HG02623 (cell line): ENCODE measurements at regions not wholly inside any gene's neighbourhood (a gene's known extent, or its start where the extent isn't known, plus 50 kb on each side); places are given as distances from the start of the nearest gene placed in this dataset.

ENCODE experiments used
- ATAC-seq: cut with Tn5 transposase; IDR thresholded peaks from one replicate; pipeline ENCODE4 v1.9.1; 2021; ENCODE audit warnings: moderate library complexity; ENCODE audit not compliant: unreplicated experiment

DNA sequence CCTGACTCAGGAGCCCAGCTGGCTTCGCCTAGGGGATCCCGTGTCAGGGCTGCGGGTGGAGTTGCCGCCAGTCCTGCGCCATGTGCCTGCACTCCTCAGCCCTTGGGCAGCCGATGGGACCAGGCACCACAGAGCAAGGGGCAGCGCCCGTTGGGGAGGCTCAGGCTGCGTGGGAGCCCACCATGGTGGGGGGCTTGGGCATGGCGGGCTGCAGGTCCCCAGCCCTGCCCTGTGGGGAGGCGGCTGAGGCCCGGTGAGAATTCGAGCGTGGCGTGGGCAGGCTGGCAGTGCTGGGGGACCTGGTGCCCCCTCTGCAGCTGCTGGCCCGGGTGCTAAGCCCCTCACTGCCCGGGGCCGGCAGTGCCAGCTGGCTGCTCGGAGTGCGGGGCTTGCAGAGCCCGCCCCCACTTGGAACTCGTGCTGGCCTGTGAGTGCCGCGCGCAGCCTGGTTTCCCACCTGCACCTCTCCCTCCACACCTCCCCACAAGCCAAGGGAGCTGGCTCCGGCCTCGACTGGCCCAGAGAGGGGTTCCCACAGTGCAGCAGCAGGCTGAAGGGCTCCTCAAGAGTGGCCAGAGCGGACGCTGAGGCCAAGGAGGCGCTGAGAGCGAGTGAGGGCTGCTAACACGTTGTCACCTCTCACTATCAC is 135.1 kb upstream of the SEL1L start:
- no peak for ATAC-seq

DNA sequence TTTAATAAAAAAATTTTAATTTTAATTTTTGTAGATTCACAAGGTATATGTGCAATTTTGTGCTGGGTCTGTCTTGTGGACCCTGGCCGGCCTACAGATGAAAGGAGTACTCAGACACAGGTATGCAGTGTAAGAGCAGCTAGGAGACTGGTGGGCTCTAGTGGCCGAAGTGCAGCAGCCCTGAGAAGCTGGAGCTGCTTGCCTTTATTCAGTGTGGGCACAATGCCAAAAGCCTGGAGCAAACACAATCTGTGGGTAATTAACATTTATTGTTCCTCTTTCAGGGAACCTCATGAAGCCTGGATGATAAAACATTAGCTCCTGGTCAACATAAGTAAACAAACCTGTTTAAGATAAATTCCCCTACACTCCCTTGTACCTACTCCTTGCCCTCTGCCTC is 135.7 kb upstream of the SEL1L start:
- no peak for ATAC-seq

DNA sequence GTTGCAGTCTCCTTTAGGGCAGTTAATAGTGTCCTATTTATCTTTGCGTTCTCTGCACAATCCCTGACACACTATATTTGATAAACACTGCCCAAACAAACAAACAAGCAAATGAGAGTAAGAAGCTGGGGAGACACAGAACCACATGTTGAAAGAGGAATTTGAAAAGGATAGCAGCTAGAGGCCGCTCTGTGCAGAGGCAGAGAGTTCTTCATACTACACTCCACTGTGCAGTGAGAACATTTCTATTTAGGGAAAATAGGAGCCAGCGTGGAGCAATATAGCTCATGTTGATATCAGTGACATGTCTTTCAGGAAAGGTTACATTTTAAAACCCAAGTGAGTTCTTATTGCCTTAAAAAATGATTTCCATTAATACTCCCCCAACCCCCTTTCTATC is 140.3 kb upstream of the SEL1L start:
- no peak for ATAC-seq

DNA sequence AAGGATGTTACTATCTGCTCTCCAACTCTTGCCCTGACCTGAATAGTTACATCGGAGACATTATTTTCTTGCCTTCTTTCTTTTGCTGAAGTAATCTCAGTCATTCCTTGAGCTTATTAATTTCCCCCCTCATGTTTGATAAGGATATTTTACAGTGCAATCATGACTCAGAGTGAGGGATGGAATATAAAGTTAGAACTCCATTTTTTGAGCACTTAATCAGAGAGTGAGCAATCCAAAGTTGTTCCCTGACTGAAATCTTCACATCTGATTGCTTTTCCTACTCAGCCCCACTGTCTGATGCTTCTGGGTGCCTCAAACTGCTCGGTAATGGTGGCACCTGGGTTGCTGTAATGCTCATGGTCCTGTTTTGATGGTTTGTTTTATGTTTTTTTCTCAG is 142.7 kb upstream of the SEL1L start:
- ATAC-seq = no peak

DNA sequence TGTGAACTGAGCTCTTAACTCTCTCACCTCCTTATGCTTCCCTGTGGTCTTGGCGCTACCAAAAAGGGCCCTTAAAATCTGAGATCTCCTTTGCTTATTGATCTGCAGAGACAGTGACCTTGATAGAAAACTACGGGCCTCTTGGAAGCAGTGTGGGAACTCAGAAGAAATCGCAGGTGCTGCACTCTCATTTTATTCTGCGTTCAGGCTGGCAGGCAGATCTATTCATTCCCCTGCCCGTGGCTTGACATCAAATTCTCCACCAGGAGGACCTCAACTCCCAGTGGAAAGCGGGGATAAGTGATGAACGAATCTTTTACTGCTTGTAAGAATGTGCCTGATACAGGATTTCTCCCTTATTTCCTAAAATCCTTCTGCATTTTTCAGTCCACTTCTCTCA is 143.2 kb upstream of the SEL1L start:
- ATAC-seq = no peak

DNA sequence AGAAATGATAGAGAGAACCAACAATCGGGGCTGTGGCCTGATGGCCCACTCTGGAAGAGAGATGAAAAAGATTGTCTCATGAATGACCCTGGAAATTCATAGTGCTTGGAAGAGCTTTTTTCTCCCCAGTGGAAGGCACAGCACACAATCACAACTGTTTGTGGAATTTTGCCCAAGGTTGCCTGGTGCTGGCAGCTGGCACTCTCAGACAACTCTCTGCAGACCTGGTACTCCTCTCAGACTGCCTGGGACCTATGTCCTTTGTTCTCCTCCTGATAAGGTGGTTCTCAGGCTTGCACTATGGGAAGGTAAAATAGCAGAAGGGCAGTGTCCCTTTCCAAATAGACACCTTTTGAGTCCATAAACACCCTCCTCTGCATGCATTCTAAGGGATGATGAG is 144.1 kb upstream of the SEL1L start:
- ATAC-seq = no peak

DNA sequence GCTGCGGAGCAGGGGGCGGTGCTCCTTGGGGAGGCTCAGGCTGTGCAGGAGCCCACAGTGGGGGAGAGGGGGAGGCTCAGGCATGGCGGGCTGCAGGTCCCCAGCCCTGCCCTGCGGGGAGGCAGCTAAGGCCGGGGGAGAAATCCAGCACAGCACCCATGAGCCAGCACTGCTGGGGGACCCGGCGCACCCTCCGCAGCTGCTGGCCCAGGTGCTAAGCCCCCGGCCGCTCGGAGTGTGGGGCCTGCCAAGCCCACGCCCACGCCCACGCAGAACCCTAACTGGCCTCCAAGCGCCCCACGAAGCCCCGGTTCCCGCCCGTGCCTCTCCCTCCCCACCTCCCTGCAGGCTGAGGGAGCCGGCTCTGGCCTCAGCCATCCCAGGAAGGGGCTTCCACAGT is 145.6 kb upstream of the SEL1L start:
- ATAC-seq = no peak

DNA sequence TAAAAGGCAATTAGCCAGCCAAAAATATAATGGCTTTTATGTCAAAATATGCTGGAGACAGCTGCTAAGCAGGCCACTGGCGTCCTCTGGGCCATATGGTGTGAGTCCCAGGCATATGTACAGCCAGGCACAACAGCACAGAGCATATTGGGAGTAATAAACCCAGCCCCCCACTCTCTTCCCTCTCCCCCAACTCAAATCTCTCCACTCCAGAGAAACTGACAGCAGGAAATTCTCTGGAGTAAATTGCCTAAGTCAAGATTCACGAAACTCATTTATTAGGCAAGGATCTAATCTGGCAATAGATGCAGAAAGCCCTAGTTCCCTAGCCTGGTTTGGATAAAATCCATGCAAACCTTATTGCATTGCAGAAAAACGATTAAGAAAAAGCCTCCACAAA is 147.9 kb upstream of the SEL1L start:
- ATAC-seq = no peak

DNA sequence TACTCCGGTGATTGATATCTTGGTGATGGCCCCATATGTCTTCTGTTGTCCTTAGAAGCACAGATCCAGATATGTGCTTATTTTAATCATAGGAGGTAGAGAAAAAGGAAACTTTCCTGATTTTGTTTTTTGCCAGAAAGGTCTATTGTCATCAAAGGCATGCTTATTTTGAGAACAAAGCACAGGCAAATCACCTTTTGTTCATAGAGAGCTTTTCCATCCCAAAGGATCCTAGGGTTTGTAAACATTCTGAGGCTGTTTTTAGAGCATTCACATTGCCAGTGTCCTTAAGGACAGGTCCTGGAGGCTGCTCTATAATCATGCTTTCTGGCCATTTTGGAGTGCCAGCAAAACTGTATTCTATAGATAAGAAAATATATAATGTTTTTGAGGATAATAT is 148.5 kb upstream of the SEL1L start:
- ATAC-seq = no peak

DNA sequence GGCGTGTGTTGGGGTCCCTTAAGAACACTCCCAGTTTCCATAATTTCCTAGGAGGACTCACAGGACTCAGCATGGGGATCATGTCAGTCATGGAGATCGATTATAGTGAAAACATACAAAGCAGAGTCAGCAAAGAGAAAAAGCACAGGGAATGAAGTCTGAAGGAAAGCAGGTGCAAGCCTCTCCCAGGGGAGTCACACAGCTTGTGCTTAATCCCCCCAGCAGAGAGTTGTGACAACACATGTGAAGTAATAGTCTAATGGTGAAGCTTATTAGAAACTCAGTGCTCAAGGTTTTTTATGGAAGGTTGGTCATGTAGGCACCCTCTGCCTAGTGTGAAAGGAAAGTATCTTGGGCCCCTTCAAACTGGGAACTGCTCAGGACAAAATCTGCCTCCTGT is 149.0 kb upstream of the SEL1L start:
- no peak for ATAC-seq

DNA sequence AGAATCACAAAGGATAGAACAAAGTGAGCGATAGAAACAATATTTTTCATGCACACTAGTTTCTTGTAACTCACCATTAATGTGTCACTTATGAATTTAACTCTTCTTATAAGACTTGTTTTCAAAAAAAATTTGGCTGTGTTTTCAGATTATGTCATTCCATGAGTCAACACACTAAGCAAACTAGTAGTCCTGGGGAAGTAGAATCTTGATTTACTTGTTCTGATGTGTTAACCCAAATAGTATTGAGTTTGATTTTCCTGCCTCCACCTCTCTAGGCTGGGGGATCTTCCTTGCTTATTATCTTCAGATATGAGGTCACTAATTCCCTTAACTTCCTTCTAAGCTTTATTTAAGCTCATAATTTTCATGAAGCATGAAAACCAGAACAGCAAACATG is 151.0 kb upstream of the SEL1L start:
- no peak for ATAC-seq

DNA sequence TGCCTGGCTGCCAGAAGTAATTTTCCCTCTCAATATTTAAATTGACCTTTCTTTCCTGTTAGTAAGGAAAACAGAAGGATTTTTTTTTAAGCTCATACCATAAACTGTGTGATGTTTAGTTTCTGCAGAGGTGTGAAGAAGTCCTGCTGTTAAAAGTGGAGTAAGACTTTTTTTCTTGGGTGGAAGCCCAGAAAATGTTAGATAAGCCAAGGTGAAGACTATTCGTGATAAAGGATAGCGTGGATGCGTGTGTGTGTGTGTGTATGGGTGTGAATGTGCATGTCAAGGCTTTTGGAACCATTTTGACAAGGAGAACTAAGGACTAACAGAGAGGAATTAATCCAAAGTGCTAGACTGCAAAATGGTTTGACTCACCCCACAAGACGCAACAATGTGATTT is 152.9 kb upstream of the SEL1L start:
- ATAC-seq = no peak

DNA sequence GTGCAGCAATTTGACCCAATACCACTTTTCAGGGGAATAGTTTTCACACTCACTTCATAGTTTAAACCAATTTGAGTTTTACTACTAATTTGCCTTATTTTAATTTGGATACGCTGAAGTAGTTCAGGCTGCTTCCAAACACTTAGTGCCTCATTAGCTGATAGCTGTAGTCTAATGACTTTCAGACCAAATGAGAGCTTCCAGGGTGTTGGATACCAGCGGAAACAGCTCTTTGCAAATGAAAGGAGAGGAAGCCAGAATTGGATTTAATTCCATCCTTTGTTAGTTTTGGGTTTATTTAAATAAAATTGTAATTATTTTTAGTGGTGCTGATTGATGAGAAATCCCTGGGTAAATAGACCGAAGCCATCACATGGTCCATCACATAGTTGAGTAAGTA is 158.3 kb upstream of the SEL1L start:
- ATAC-seq = no peak

DNA sequence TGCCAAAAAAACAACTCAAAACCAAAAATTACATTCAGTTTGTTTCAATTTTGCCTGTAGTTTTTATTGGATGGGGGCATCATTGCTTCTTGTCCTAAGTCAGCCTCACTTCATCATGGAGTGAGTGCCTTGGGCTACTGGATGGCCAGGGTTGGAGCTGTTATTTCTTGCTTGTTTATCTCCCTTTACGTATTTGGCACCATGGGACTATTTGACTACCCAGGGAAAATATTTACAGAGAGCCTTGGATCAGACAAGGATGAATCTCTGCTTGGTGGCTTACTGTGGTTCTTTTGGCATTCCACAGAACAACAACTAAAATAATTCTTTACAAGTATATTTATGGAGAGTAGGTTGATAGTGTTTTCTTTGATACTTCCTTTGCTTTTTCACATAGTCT is 160.8 kb upstream of the SEL1L start:
- ATAC-seq = no peak

DNA sequence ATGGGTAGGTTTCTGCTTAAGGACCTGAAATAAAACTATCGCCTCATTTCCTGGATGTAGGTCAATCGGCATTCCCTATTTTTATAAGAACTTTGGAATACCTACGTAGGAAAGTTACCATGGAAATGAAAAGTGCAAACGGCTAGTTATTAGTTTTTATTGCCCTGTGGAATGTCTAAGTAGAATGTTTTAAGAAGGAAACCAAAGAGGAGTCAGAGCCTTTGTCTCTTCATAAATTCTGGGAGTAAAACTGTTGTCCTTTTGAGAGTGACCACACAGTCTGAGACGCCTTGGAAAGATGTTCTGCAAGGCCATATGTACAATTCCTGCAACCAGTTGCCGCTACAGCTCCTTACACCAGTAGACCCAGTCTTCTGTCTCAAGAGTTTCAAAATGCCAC is 176.0 kb upstream of the SEL1L start:
- no peak for ATAC-seq

DNA sequence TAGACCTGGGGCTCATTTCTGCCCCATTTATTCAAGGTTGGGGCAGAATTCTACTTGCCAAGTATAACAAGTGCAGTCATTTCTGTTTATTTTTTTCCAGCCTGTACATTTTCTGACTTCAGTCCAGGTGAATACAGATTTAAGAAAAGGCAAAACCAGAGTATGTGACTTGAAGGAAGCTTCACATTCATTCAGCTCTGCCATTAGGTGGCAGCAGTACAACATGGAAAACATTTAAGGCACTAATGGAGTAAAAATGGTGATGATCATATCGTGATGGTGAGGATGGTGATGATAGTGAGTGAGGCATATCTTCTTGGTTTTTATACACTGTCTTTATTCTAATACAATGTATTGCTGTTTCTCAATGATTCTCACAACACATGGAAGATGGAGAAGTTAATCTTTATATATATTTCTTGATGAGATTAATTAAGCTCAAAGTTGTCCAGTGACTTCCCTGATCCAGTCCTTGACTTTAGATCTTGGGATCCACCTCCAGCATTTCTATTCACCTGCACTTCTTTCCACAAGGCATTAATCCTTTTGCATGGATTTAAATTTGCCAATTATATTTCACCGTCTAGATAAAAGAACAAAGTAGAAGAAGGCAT is 176.7 kb upstream of the SEL1L start:
- ATAC-seq = no peak

DNA sequence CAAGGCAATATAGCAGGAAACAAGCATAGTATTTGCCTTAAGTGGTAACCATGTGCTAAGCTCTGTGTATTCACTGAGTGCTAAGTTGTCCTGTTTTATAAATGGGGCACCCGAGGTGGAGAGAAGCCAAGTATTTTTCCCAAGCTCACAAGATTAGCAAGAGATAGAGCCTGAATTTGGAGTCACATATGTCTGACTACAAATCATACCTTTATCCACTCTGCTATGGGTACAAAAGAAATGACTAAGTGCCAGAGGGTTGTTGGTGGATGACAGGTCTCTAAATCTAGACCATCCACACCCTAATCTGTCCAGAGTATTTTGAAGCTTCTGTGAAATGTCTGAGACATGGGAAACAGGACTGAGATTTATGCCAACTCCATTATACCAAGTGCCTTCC is 182.1 kb upstream of the SEL1L start:
- no peak for ATAC-seq

DNA sequence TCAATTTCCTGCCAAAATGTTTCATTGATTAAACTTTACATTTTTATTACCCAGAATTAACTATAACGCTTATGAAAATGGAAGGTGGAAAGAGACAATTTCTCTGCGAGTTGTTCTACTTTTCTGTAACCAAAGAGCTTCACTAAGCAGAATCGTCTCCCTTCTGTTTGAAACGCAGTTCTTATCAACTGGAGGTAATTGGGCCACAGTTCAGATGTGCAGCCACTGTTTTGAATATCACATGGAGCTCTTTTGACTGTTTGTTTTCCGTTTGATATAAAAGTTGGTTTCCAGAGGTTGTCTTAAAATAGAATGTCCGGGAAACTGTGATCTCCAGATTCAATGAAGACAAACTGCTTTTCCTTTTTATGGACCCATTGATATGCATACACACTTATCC is 183.3 kb upstream of the SEL1L start:
- no peak for ATAC-seq

DNA sequence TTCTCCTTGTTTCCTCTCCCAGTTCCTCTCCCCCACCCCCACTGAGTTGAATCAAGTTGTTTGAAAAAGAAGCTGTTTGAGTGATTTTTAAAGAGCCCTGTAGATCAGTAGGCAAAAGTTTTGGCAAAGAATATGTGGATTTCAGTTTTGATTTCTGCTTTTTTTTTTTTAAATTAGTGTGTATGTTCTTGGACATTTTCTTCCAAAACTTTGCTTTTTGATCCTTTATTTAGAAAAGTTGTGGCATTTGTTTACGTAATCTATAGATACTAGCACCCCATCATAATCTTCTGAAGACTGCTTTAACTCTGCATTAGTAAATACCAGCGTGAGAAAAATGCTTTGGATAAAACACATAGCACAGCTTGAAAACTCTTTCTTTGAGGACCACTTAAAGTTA is 190.3 kb upstream of the SEL1L start:
- ATAC-seq = no peak

DNA sequence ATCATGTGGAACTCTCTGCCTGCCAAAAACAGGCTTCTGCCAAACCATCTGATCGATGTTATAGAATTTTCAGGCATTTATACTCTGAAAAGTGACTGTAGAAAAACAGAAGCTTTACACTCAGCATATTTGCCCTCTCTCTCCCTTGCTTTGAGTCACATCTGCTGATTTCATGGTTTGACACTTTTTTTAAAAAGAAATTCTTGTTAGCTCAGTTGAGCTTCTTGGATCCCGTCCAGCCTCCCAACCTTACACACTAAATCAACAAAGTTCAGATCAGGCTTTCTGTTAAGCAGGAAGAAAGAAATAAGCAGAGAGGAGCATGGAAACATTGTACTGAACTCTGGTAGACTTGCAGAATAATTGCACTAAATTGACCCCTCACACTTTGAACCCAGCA is 193.6 kb upstream of the SEL1L start:
- no peak for ATAC-seq

DNA sequence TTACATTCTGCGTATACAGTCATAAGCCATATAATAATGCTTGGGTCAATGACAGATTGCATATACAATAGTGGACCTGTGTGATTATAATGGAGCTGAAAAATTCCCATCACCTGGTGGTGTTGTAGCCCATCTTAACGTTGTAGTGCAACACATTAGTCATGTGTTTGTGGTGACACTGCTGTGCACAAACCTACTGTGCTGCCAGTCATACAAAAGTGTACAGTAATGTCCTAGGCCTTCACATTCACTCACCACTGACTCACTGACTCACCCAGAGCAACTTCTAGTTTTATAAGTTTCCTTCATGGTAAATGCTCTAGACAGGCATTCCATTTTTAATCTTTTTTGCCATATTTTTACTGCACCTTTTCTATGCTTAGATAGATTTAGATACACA is 194.8 kb upstream of the SEL1L start:
- ATAC-seq = no peak

DNA sequence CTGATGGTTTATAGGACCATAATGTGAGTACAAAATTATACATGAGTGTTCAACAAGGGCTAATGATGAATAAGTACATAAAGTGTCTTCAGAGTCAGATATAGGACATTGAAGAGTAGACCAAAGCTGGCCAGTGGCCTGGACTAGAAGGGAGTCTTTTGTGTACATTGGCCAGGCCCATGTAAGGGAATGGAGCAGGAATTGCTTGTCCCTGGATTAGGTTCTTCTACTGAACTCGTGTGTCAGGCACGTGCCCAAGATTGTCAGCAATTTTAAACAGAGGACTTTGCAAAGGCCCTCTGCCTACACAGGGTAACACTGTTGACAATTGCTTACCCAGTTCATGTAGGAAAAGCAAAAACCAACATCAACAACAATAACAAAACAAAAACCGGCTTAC is 196.0 kb upstream of the SEL1L start:
- no peak for ATAC-seq

DNA sequence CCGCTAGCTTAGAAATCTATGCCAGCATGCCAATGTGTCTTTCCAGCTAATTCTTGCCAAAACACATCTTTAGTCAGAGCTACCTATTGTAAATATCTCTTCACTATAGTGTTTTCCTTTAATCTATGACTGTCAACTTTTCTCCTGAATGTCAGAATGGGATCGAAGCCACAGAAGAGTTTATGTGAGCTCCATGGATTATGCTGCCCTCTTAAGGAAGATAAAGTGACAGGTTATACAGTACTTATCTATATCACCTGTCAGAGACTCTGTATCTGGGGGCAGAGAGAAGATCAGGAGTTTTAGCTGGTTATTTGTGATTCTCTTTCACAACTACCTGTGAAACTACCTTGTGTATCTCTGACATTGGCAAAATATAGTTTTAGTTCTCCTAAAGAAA is 204.3 kb upstream of the SEL1L start:
- no peak for ATAC-seq
